Stomach (tissue), 8 donors: ENCODE measurements at regions not wholly inside any gene's neighbourhood (a gene's known extent, or its start where the extent isn't known, plus 50 kb on each side); places are given as distances from the start of the nearest gene placed in this dataset.

Source experiments
- DNase-seq, 2 donors: peaks; one replicate each; pipeline versions ENCODE4 v3.0.0 to v3.0.0-alpha.2; 2013 to 2019
- H3K27ac ChIP-seq, 5 donors: fragments of 200-600 bp in 4 of 5; sonication (generic) in 4 of 5; one replicate each; pipeline ENCODE4 v1.5.1; 2013 to 2019; ENCODE audit warnings: mild to moderate bottlenecking in 1 of 5, moderate library complexity in 1 of 5
- H3K27me3 ChIP-seq, 3 donors: fragments of 200-600 bp; sonication (generic); one replicate each; pipeline ENCODE4 v1.5.1; 2017 to 2019; ENCODE audit warnings: mixed run types in 1 of 3
- H3K36me3 ChIP-seq, 4 donors: fragments of 200-600 bp; sonication (generic); 1 replicate in 3 of 4; 2 replicates in 1 of 4; pipeline ENCODE4 v1.5.1; 2016 to 2019
- H3K4me1 ChIP-seq, 4 donors: fragments of 200-600 bp; sonication (generic); one replicate each; pipeline ENCODE4 v1.5.1; 2016 to 2019
- H3K4me3 ChIP-seq, 4 donors: fragments of 200-600 bp; sonication (generic) in 3 of 4; one replicate each; pipeline ENCODE4 v1.5.1; 2016 to 2019; ENCODE audit warnings: mild to moderate bottlenecking in 1 of 4
- H3K9me3 ChIP-seq, 4 donors: fragments of 200-600 bp; sonication (generic); one replicate each; pipeline ENCODE4 v1.5.1; 2016 to 2019
- EP300 ChIP-seq: sonication (generic); formaldehyde crosslinking; IDR thresholded peaks from one replicate; pipeline ENCODE4 v1.6.1; 2017; ENCODE audit warnings: antibody characterized with exemption
- POLR2A ChIP-seq, 4 donors: fragments of 450-650 bp; IDR thresholded peaks; one replicate each; pipeline ENCODE4 v1.6.1; 2016; ENCODE audit warnings: antibody characterized with exemption in 4 of 4, control low read depth in 2 of 4, mild to moderate bottlenecking in 1 of 4, moderate library complexity in 1 of 4
- POLR2AphosphoS5 ChIP-seq, 3 donors: sonication (generic); formaldehyde crosslinking; IDR thresholded peaks; one replicate each; pipeline ENCODE4 v1.6.1; 2016; ENCODE audit warnings: antibody characterized with exemption in 3 of 3
- WGBS, 5 donors: extraction: QIAGEN DNeasy Blood & Tissue Kit in 3 of 5; methylation state at CpG; one replicate each; pipeline versions ENCODE4 v1.1.5 to v1.1.7; 2013 to 2018; 5-methylcytosine and 5-hydroxymethylcytosine counted together
- intact Hi-C: fragments of 100-400 bp; cut with DNase I; formaldehyde crosslinking; loops from one replicate; pipeline ENCODE4 v1.15.1; 2023; ENCODE audit warnings: low total_unique reads
- TF ChIP-seq, protein P1 (sequence below), 7 experiments: fragments of 450-650 bp in 4 of 7; fragments of 200-600 bp in 3 of 7; sonication (generic) in 3 of 7; IDR thresholded peaks; one replicate each; pipeline ENCODE4 v1.5.1; 2016 to 2019; ENCODE audit warnings: antibody characterized with exemption in 7 of 7, control low read depth in 2 of 7, mild to moderate bottlenecking in 1 of 7
- donor health status: healthy with polysubstance abuse.
- donor health status: Bipolar disorder and iron deficiency.
- donor health status: healthy.

DNA sequence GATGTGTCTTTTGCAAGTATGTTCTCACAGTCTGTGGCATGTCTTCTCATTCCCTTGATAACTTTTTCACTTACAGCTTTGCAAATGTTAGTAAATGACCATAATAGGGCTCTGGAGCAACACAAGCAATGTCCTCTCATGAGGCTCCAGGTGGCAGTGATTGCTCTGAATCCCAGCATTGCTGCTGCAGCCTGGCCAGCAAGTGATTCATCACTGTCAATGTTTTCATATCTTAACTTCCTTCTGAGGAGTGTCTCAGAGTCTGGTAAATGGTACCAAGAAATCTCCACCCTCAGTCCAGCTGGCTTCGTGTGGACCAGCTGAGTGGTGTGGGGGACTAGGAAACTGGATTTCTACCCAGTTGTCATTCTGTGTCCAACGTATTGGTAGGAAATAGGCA lies 139.6 kb downstream of the MYLK4 start:
- intact Hi-C loops, result no loop called here
- no peaks in the 10 kb centered on the region for H3K27me3 ChIP-seq
- no peaks in the 10 kb centered on the region for H3K36me3 ChIP-seq
- no peak overlapping the region for H3K27ac ChIP-seq
- no peak overlapping the region for H3K4me3 ChIP-seq
- peak in 1 of 2 donors; percentile 19 for DNase-seq
- TF ChIP-seq POLR2AphosphoS5 (IDR thresholded peaks at IDR 0.05) (no peak), EP300 (no peak), POLR2A (IDR thresholded peaks at IDR 0.05) (no peak)
- TF ChIP-seq, protein P1, sequence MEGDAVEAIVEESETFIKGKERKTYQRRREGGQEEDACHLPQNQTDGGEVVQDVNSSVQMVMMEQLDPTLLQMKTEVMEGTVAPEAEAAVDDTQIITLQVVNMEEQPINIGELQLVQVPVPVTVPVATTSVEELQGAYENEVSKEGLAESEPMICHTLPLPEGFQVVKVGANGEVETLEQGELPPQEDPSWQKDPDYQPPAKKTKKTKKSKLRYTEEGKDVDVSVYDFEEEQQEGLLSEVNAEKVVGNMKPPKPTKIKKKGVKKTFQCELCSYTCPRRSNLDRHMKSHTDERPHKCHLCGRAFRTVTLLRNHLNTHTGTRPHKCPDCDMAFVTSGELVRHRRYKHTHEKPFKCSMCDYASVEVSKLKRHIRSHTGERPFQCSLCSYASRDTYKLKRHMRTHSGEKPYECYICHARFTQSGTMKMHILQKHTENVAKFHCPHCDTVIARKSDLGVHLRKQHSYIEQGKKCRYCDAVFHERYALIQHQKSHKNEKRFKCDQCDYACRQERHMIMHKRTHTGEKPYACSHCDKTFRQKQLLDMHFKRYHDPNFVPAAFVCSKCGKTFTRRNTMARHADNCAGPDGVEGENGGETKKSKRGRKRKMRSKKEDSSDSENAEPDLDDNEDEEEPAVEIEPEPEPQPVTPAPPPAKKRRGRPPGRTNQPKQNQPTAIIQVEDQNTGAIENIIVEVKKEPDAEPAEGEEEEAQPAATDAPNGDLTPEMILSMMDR (IDR thresholded peaks at IDR 0.05), result no peak
- H3K4me1 ChIP-seq, result no peaks in the 10 kb centered on the region
- WGBS, 5 donors, result 33 to 55% (median 43%) methylated on average over 2 of the region's 2 CpGs
- H3K9me3 ChIP-seq, result no peaks in the 10 kb centered on the region

DNA sequence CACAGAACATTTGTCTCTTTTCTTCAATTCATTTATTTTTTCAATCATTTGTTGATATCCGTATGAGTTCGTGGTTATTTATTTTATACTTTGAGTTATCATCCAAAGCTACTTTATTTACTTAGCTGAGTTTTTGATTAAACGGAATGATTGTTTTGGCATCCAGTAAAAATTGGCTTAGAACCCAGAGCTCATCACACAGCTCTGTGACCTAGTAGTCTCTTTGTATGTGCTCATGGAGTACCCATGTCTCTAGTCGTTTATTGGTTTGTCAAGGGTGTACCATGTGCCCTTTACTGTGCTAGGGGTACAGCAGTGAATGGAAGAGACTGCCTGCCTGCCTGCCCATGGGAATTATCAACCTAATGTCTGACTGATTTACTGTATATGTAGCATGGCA lies 142.2 kb downstream of the MYLK4 start:
- Histone ChIP-seq H3K27me3 (no peaks in the 10 kb centered on the region), H3K9me3 (no peaks in the 10 kb centered on the region), H3K27ac (no peak overlapping the region), H3K36me3 (no peaks in the 10 kb centered on the region), H3K4me3 (no peak overlapping the region), H3K4me1 (no peaks in the 10 kb centered on the region)
- no peak for TF ChIP-seq EP300
- TF ChIP-seq POLR2AphosphoS5 (IDR thresholded peaks at IDR 0.05), result no peak
- TF ChIP-seq, protein P1 (IDR thresholded peaks at IDR 0.05), result no peak
- no peak for TF ChIP-seq POLR2A (IDR thresholded peaks at IDR 0.05)
- intact Hi-C loops, result no loop called here
- 13 to 40% (median 15%) methylated on average over 4 of the region's 4 CpGs for WGBS, 5 donors
- no peak for DNase-seq

DNA sequence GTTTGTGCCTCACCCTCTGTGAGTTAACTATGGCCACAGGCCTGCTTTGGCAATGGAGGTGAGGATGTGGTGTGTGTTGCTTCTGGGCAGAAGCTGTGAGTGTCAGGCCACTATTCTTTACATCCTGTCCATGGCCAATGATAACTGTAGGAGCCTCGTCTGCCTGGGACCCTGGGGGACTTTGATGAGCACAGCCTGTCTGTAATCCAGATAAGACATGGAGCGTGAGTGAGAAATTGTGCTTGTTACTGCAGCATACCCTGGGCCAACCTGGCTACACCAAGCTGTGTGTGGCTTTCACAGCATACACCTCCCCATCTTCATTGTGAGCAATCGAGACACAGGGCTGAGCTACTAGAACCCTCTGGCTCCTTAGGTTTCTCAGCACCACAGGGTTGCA lies 150.4 kb downstream of the MYLK4 start:
- Histone ChIP-seq H3K9me3 (no peaks in the 10 kb centered on the region), H3K36me3 (no peaks in the 10 kb centered on the region), H3K4me3 (no peak overlapping the region), H3K4me1 (no peaks in the 10 kb centered on the region), H3K27me3 (no peaks in the 10 kb centered on the region), H3K27ac (no peak overlapping the region)
- no peak for DNase-seq
- 74 to 95% (median 94%) methylated on average over 3 of the region's 3 CpGs for WGBS, 5 donors
- TF ChIP-seq EP300, result no peak
- no peak for TF ChIP-seq POLR2A (IDR thresholded peaks at IDR 0.05)
- TF ChIP-seq, protein P1 (IDR thresholded peaks at IDR 0.05), result no peak
- no peak for TF ChIP-seq POLR2AphosphoS5 (IDR thresholded peaks at IDR 0.05)
- intact Hi-C loops, result no loop called here

DNA sequence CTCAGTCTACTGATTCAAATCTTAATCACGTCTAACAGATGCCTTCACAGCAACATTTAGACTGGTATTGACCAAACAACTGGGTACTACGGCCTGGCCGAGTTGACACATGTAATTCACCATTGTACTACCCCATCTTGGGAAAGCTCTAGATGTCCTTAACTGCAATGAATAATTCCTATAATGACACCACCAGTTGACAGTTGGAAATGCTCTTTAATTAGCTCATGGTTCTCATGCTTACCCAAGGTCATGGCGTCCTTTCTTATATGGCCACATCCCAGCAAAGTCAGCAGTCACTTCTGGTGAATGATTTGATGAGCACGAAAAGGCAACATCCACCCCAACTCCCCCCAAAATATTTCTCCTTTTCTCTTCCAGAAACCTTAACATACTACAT lies 150.9 kb downstream of the MYLK4 start:
- Histone ChIP-seq H3K27me3 (no peaks in the 10 kb centered on the region), H3K36me3 (no peaks in the 10 kb centered on the region), H3K9me3 (no peaks in the 10 kb centered on the region), H3K27ac (no peak overlapping the region), H3K4me1 (no peaks in the 10 kb centered on the region), H3K4me3 (no peak overlapping the region)
- no peak for TF ChIP-seq POLR2AphosphoS5 (IDR thresholded peaks at IDR 0.05)
- TF ChIP-seq POLR2A (IDR thresholded peaks at IDR 0.05), result no peak
- DNase-seq, result no peak
- intact Hi-C loops, result no loop called here
- WGBS, 5 donors, result 89 to 94% (median 92%) methylated on average over 5 of the region's 5 CpGs

DNA sequence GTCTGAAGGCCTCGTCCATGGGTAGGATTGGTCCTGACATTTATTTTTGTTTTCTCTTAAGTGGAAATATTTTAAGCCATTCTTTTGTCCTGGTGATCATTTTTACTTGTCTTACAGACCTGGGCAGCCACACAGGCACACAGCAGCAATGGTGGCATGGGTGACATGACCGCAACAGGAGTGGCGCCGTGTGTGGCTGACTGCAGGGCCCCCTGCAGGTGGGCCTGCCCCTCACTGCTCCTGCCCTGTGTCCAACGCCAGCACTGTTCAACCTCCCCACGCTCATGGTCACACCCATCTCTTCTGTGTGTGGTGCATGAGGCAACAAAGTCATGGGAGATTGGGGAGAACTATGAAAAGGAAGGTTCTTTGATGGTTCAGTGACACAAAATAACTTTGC lies 151.9 kb downstream of the MYLK4 start:
- DNase-seq, result no peak
- no peak overlapping the region for H3K4me3 ChIP-seq
- no peak overlapping the region for H3K27ac ChIP-seq
- H3K36me3 ChIP-seq, result no peaks in the 10 kb centered on the region
- 91 to 96% (median 94%) methylated on average over 6 of the region's 6 CpGs for WGBS, 5 donors
- no peaks in the 10 kb centered on the region for H3K4me1 ChIP-seq
- no peak for TF ChIP-seq EP300
- no peak for TF ChIP-seq POLR2A (IDR thresholded peaks at IDR 0.05)
- no peak for TF ChIP-seq POLR2AphosphoS5 (IDR thresholded peaks at IDR 0.05)
- TF ChIP-seq, protein P1 (IDR thresholded peaks at IDR 0.05), result no peak
- no peaks in the 10 kb centered on the region for H3K27me3 ChIP-seq
- intact Hi-C loops, result no loop called here
- H3K9me3 ChIP-seq, result no peaks in the 10 kb centered on the region
